Effector memory CD8-positive, alpha-beta T cell (primary cell): ENCODE measurements at regions not wholly inside any gene's neighbourhood (a gene's known extent, or its start where the extent isn't known, plus 50 kb on each side); places are given as distances from the start of the nearest gene placed in this dataset.

Experiments used
- ATAC-seq: fragments of 150-1000 bp; cut with Tn5 transposase; replicated peaks from 2 replicates; pipeline ENCODE4 v1.10.0; 2021; ENCODE audit warnings: mild to moderate bottlenecking, moderate library complexity
- DNase-seq, 3 experiments: peaks; one replicate each; pipeline ENCODE4 v3.0.0; 2021
- H3K27ac Mint-ChIP-seq, 2 donors: one replicate each; pipeline ENCODE4 v1.8.0; 2022; ENCODE audit warnings: mild to moderate bottlenecking in 2 of 2, mixed read lengths in 2 of 2, moderate library complexity in 2 of 2
- H3K27me3 Mint-ChIP-seq, 2 donors: one replicate each; pipeline ENCODE4 v1.8.0; 2022; ENCODE audit warnings: mixed read lengths in 2 of 2
- H3K36me3 Mint-ChIP-seq: one replicate; pipeline ENCODE4 v1.8.0; 2022; ENCODE audit warnings: mild to moderate bottlenecking, moderate library complexity, mixed read lengths; ENCODE audit not compliant: insufficient read depth
- H3K4me1 Mint-ChIP-seq, 2 donors: one replicate each; pipeline ENCODE4 v1.8.0; 2022; ENCODE audit warnings: low read depth in 2 of 2, mixed read lengths in 2 of 2
- H3K4me3 Mint-ChIP-seq, 2 donors: one replicate each; pipeline ENCODE4 v1.8.0; 2022; ENCODE audit warnings: mild to moderate bottlenecking in 2 of 2, mixed read lengths in 2 of 2, moderate library complexity in 2 of 2
- H3K9me3 Mint-ChIP-seq, 2 donors: one replicate each; pipeline ENCODE4 v1.8.0; 2022; ENCODE audit warnings: mixed read lengths in 2 of 2

DNA sequence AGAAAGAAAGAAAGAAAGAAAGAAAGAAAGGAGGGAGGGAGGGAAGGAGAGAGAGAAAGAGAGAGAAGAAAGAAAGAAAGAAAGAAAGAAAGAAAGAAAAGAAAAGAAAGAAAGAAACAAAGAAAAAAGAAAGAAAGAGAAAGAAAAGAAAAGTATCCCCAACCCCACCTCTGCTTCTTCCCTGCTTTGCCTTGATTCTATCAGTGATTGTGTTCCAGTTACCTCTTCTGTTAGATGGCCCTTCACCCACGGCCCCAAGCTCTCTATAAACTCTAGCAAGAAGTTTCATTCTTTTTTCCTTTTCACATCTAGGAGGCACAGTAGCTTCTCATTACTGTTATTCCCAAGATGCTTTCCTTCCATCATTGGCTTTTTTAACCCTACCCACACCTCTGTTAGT is 1097.5 kb upstream of the ZEB2 start:
- Mint-ChIP-seq H3K9me3 (peaks cover 2 to 7% of the 10 kb centered on the region in 2 donors), H3K4me1 (no peaks in the 10 kb centered on the region), H3K36me3 (no peaks in the 10 kb centered on the region), H3K27me3 (no peaks in the 10 kb centered on the region), H3K27ac (no peak overlapping the region), H3K4me3 (no peak overlapping the region)
- no peak for DNase-seq
- no peak for ATAC-seq

DNA sequence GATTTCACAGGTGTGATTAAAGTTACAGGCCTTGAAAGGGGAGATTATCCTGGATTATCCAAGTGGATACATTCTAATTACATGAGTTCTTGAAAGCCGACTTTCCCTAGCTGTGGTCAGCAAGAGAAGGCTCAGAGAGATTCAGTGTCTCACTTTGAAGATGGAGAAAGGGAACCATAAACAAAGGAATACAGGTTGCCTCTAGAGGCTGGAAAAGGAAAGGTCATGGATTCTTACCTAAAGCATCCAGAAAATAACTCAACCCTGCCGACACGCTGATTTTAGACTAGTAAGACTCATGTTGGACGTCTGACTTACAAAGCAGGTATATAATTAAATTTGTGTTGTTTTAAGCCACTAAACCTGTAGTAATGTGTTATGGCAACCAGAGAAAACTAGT is 1095.7 kb upstream of the ZEB2 start:
- DNase-seq: no peak
- no peaks in the 10 kb centered on the region for H3K4me1 Mint-ChIP-seq
- H3K4me3 Mint-ChIP-seq: no peak overlapping the region
- H3K27me3 Mint-ChIP-seq: no peaks in the 10 kb centered on the region
- ATAC-seq: no peak
- no peak overlapping the region for H3K27ac Mint-ChIP-seq
- peaks cover 2 to 7% of the 10 kb centered on the region in 2 donors for H3K9me3 Mint-ChIP-seq
- H3K36me3 Mint-ChIP-seq: no peaks in the 10 kb centered on the region

DNA sequence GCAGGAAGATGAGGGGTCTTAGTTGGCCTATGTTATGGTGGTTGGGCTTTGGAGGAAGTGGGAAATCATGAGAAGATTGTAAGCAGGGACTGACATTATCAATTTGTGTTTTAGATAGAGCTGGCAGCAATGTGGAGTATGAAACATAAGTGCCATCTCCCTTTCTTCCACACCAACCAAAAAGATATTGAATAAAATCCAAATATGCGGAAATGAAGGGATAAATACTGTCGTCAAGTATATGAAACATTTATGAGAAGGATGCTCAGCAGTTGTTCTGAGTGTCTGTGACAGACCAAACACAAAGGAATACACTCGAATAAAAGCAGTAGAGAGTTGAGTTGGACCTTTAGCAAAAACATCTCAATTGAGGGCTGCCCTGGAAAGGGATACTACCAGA is 1090.0 kb upstream of the ZEB2 start:
- Mint-ChIP-seq H3K27ac (no peak overlapping the region), H3K9me3 (peaks cover 5 to 7% of the 10 kb centered on the region in 2 donors), H3K36me3 (no peaks in the 10 kb centered on the region), H3K27me3 (peaks cover 0 to 15% of the 10 kb centered on the region in 2 donors), H3K4me1 (no peaks in the 10 kb centered on the region), H3K4me3 (no peak overlapping the region)
- no peak for ATAC-seq
- no peak for DNase-seq

DNA sequence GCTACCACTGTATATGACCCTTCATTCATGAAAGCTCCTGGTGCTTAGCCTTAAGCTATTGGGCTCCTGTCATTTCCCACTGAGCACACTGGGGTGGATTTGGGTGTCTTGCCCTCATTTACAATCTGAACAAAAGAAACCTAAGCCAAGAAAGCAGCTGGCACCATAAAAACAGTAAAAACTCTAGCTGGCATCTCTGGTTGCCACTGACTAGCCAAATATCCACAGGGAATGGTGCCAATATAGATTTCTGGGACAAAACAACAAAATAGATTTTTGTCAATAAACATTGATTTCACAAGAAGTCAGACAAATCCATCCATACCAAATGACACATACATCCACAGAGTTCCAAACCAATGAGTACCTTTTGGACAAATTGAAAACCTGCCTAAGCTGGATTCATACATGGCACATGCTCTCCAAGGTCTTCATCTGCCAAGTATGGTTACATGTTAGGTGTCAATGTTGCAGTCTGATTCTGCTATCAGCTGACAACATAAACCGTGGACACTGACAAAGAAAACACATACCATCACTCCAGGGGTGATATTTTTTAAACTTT is 1081.5 kb upstream of the ZEB2 start:
- Mint-ChIP-seq H3K27ac (no peak overlapping the region), H3K4me1 (no peaks in the 10 kb centered on the region), H3K4me3 (no peak overlapping the region), H3K9me3 (peaks cover 0 to 3% of the 10 kb centered on the region in 2 donors), H3K36me3 (no peaks in the 10 kb centered on the region), H3K27me3 (peaks cover 0 to 4% of the 10 kb centered on the region in 2 donors)
- DNase-seq (no peak), ATAC-seq (no peak)

DNA sequence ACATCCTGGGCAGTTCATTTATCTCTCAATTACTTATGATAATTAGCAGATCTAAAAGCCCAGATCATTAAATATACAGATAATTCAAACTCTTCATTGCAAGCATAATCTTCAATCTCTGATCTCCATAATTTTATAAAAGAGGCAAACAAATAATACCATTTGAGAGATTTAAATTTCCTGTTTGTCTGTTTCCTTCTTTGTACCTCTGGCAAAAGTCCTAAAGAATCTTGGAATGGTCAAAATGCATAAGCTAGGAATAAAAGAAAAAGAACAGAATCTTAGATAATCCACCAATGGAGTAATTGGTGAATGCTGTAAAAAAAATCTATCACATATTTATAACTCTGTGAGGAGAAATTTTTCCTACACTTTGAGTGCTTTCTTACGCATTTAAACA is 1080.9 kb upstream of the ZEB2 start:
- Mint-ChIP-seq H3K4me1 (no peaks in the 10 kb centered on the region), H3K36me3 (no peaks in the 10 kb centered on the region), H3K27ac (no peak overlapping the region), H3K27me3 (peaks cover 0 to 4% of the 10 kb centered on the region in 2 donors), H3K9me3 (peaks cover 0 to 3% of the 10 kb centered on the region in 2 donors), H3K4me3 (no peak overlapping the region)
- DNase-seq: no peak
- ATAC-seq: no peak

DNA sequence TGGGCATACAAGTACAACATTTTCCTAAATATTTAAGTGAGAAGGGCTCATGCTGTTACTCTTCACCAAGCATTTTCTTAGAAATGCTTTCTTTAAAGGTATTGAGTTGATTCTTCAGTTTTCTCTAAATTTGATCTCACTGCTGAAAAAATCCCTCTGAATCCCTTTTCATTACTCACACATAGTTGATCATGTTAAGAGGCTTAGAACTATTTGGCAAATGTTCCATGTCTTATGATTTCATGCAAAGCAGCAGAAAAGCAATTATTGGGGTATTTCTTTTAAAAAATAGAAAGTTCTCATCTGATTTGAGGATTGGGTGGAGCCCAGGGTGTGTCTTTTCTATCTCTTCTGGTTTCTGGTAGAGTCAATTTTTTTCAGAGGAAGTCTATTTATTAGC is 1079.8 kb upstream of the ZEB2 start:
- Mint-ChIP-seq H3K27me3 (peaks cover 0 to under 1% of the 10 kb centered on the region in 2 donors), H3K4me1 (no peaks in the 10 kb centered on the region), H3K4me3 (no peak overlapping the region), H3K36me3 (no peaks in the 10 kb centered on the region), H3K9me3 (no peaks in the 10 kb centered on the region), H3K27ac (no peak overlapping the region)
- DNase-seq (no peak), ATAC-seq (no peak)

DNA sequence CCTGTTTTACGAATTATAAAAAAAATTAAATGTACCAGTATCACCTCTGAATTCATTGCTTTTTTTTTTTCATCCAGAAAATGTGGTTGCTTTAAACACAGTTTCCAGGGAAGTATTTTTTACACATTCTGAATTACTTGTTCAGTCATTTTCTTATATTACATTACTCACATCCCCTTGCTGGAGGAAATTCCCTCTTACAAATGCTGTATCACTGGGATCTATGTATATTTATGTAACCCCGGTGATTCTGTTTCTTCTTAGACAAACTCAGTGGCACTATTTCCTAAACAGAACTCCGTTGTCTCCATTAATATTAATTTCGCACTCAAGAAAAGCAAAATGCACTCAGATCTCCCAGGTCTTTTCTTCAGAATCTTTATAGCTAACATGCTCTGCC is 1078.5 kb upstream of the ZEB2 start:
- Mint-ChIP-seq H3K27ac (no peak overlapping the region), H3K4me3 (no peak overlapping the region), H3K9me3 (no peaks in the 10 kb centered on the region), H3K27me3 (no peaks in the 10 kb centered on the region), H3K36me3 (no peaks in the 10 kb centered on the region), H3K4me1 (no peaks in the 10 kb centered on the region)
- ATAC-seq: no peak
- no peak for DNase-seq

DNA sequence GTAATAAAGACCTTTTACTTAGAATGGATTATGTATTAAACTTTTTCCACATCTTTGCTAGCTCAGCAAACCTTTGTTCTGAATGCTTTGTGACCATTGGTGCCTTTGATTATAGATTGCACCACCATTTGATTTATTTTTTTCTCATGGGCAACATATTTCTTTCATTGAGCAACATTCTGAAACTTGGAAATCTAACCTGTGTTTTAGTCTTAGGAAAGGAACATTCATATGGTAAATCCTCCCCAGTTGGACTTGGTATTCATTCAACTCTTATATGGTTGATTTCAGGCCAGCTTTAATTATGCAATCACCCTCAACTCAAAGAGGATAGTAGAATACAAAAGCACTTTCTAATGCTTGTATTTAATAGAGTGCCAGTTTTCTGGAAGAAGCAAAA is 1077.9 kb upstream of the ZEB2 start:
- no peak overlapping the region for H3K4me3 Mint-ChIP-seq
- no peak for ATAC-seq
- no peak for DNase-seq
- H3K36me3 Mint-ChIP-seq: no peaks in the 10 kb centered on the region
- no peak overlapping the region for H3K27ac Mint-ChIP-seq
- H3K27me3 Mint-ChIP-seq: no peaks in the 10 kb centered on the region
- no peaks in the 10 kb centered on the region for H3K9me3 Mint-ChIP-seq
- H3K4me1 Mint-ChIP-seq: no peaks in the 10 kb centered on the region

DNA sequence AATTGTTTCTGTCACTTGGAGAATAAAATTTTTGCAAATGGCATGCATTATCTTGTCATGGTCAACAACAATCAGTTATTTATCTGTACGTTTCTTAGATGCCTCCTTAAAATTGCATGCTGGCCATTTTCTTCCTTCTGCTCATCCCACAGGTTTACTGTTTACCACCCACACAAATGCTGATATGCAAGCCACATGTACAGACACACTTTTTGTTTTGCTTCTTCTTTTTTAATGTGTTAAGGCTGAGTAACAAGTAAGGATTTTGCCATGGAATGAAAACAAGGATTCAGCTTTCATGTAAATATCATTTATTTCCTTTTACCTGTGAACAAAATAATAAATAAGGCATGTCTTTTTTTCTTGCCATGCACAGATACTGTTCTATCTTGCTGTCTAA is 1077.1 kb upstream of the ZEB2 start:
- DNase-seq (no peak), ATAC-seq (no peak)
- Mint-ChIP-seq H3K4me3 (no peak overlapping the region), H3K4me1 (no peaks in the 10 kb centered on the region), H3K27me3 (no peaks in the 10 kb centered on the region), H3K9me3 (no peaks in the 10 kb centered on the region), H3K27ac (no peak overlapping the region), H3K36me3 (no peaks in the 10 kb centered on the region)

DNA sequence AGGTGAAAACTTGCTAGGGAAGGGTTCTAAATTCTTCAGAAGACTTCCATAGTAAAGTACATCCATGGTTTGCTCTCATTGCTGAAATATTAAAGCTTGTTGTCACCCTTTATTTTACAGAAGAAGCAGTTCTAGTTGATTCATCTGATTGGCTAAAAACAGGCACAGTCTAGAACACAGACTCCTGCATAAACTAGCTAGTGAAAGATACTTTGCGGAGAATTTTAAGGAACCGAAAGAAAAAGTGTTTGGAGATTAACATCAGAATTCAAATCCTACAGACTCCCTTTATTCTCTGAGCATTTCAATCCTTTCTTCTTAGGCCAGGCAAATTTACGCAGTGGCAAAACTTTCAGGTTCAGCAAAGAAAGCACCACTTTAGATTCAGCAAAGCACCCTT is 1076.5 kb upstream of the ZEB2 start:
- H3K36me3 Mint-ChIP-seq: no peaks in the 10 kb centered on the region
- no peak for ATAC-seq
- no peak overlapping the region for H3K27ac Mint-ChIP-seq
- H3K4me1 Mint-ChIP-seq: no peaks in the 10 kb centered on the region
- no peaks in the 10 kb centered on the region for H3K9me3 Mint-ChIP-seq
- no peaks in the 10 kb centered on the region for H3K27me3 Mint-ChIP-seq
- no peak overlapping the region for H3K4me3 Mint-ChIP-seq
- no peak for DNase-seq

DNA sequence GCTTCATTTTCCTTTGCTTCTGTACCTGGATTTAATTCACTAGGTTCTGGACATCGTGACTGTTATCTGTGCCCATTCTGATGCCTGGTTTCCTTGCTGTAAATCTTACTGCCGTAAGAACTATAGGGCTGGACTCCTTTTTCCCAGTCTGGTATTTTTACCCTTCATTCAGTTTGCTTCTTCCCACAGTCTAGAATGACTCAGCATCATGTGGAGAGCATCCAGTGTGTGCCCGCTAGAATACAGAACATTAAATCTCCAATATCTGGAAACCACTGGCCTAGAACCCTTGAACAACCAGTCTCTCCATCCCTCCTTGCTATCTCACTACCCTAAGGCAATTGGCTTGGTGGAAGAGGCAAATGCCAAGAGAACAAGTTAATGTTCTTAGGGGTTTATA is 1075.4 kb upstream of the ZEB2 start:
- Mint-ChIP-seq H3K4me3 (no peak overlapping the region), H3K9me3 (no peaks in the 10 kb centered on the region), H3K36me3 (no peaks in the 10 kb centered on the region), H3K27ac (no peak overlapping the region), H3K4me1 (no peaks in the 10 kb centered on the region), H3K27me3 (no peaks in the 10 kb centered on the region)
- ATAC-seq (no peak), DNase-seq (no peak)

DNA sequence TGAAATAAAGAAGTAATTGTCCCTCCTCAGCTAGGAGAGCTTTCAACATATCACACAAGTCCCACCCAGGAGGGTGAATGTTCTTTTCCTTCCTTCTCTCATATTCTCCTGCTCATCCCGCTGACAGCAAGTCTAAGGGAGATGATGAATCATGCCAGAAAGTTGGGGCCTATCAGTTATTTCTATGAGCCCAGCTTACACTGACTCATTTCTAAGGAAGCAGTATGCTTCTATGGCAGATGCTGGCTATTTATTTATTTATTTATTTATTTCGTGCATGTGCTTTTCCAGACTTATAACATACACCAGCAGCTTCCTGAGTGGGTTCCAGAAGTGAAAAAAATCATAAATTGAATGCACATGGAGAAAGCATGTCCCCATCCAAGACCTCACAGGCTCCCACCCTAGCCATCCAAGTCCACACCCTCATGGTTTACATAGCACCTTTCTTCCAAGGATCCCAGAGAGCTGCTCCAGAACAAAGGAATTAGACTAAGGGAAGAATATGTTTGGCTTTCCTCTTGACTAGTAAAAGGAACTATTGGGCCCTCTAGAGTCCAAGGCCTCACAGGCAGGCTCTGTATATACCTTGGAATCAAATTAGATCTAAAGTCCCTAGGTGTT is 1074.2 kb upstream of the ZEB2 start:
- Mint-ChIP-seq H3K4me1 (no peaks in the 10 kb centered on the region), H3K36me3 (no peaks in the 10 kb centered on the region), H3K9me3 (no peaks in the 10 kb centered on the region), H3K27ac (no peak overlapping the region), H3K27me3 (no peaks in the 10 kb centered on the region), H3K4me3 (no peak overlapping the region)
- ATAC-seq: no peak
- no peak for DNase-seq

DNA sequence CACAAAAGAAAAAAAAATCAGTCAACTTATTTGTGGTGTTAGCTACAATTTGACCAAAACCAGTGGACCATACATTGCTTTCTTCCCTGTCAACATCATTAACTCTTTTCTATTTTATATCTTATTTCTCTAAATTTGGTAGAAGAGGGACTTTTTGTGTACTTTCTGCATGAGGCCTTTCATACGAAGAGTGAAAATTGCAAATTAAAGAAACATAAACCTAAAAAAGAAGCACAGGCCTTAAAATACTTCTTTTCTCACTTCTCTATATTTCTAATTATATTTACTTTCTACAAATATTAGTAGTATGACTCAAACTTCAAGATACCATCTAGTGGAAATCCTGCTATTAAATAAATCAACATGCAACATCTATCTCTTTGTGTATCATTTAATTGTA is 1073.4 kb upstream of the ZEB2 start:
- no peaks in the 10 kb centered on the region for H3K27me3 Mint-ChIP-seq
- no peak for DNase-seq
- ATAC-seq: no peak
- H3K9me3 Mint-ChIP-seq: no peaks in the 10 kb centered on the region
- H3K4me1 Mint-ChIP-seq: no peaks in the 10 kb centered on the region
- no peaks in the 10 kb centered on the region for H3K36me3 Mint-ChIP-seq
- H3K27ac Mint-ChIP-seq: no peak overlapping the region
- no peak overlapping the region for H3K4me3 Mint-ChIP-seq

DNA sequence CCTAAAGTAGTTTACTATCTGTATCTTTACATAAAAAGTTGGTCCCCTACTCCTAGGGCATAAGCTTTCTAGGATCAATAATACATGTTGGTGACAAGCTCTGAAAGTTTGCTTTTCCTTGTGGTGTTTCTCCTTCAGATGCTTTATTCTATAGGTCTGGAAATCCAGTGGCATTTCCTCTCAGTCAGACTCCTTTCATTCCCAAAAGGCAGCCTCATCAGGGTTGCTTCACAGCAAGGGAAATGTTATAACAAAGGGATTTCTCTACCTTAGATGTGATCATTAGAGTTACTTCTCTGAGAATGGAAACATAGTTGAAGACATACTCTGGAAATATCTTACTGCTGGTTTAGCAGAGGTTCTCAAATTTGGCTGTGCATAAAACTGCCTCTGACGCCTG is 1072.4 kb upstream of the ZEB2 start:
- Mint-ChIP-seq H3K36me3 (no peaks in the 10 kb centered on the region), H3K9me3 (no peaks in the 10 kb centered on the region), H3K4me3 (no peak overlapping the region), H3K4me1 (no peaks in the 10 kb centered on the region), H3K27me3 (no peaks in the 10 kb centered on the region), H3K27ac (no peak overlapping the region)
- no peak for ATAC-seq
- no peak for DNase-seq
